Neural progenitor cell (in vitro differentiated cells): ENCODE measurements at regions not wholly inside any gene's neighbourhood (a gene's known extent, or its start where the extent isn't known, plus 50 kb on each side); places are given as distances from the start of the nearest gene placed in this dataset.

Source experiments
- CTCF ChIP-seq: fragments of 200-600 bp; sonication (generic); IDR thresholded peaks from 2 replicates; pipeline ENCODE4 v1.5.1; 2017; ENCODE audit warnings: antibody characterized with exemption, mild to moderate bottlenecking
- EZH2 ChIP-seq: fragments of 200-600 bp; sonication (generic); IDR thresholded peaks from 2 replicates; pipeline ENCODE4 v1.6.1; 2017; ENCODE audit warnings: antibody characterized with exemption, mild to moderate bottlenecking, moderate library complexity
- EZH2phosphoT487 ChIP-seq: fragments of 200-600 bp; sonication (generic); IDR thresholded peaks from 2 replicates; pipeline ENCODE4 v1.6.1; 2017; ENCODE audit warnings: antibody characterized with exemption

- TF ChIP-seq EZH2 (no peak), CTCF (no peak), EZH2phosphoT487 (no peak)
Observed at GRCh38 chr10:57031346-57031745, 670.3 kb upstream of the ZWINT start.
